ENCODE measurements at regions not wholly inside any gene's neighbourhood (a gene's known extent, or its start where the extent isn't known, plus 50 kb on each side); places are given as distances from the start of the nearest gene placed in this dataset.

GRCh38 chr1:4066860-4067599 is 167.0 kb upstream of the C1orf174 start:
- TF ChIP-seq EZH2 (IDR thresholded peaks at IDR 0.05; ENCODE audit: insufficient read depth, low read length) (no peak), CTCF (IDR thresholded peaks at IDR 0.05; ENCODE audit: insufficient read depth, low read depth, low read length) (no peak)
- Mint-ChIP-seq H3K4me1 (ENCODE audit: low read depth, unreplicated experiment) (no peaks in the 10 kb centered on the region), H3K27me3 (ENCODE audit: low read depth, unreplicated experiment) (peaks cover 3% of the 10 kb centered on the region), H3K27ac (ENCODE audit: unreplicated experiment) (no peak overlapping the region), H3K9me3 (ENCODE audit: unreplicated experiment) (no peaks in the 10 kb centered on the region), H3K36me3 (ENCODE audit: low read depth, unreplicated experiment) (no peaks in the 10 kb centered on the region), H3K4me3 (ENCODE audit: unreplicated experiment) (no peak overlapping the region)
- no peaks in the 10 kb centered on the region for H3K27me3 ChIP-seq (ENCODE audit: insufficient read depth, low read length)
- FAIRE-seq (no peak), DNase-seq (ENCODE audit: low read depth) (no peak)
- no peaks in the 10 kb centered on the region for H4K20me1 ChIP-seq (ENCODE audit: insufficient read depth, low read length)
- no peak overlapping the region for H3K4me2 ChIP-seq (ENCODE audit: low read length)
- H3K4me1 ChIP-seq (ENCODE audit: insufficient read depth, low read length), result no peaks in the 10 kb centered on the region
- H3K4me3 ChIP-seq (ENCODE audit: insufficient read depth, low read depth, low read length), result no peak overlapping the region
- H3K36me3 ChIP-seq (ENCODE audit: insufficient read depth, low read length), result no peaks in the 10 kb centered on the region
- no peak overlapping the region for H2AFZ ChIP-seq (ENCODE audit: low read depth, low read length)
- H3K9ac ChIP-seq (ENCODE audit: low read length), result no peak overlapping the region
- H3K79me2 ChIP-seq (ENCODE audit: insufficient read depth, low read length), result no peaks in the 10 kb centered on the region
- H3K27ac ChIP-seq (ENCODE audit: low read depth, low read length), result no peak overlapping the region
- peaks cover 6% of the 10 kb centered on the region for H3K9me3 ChIP-seq (ENCODE audit: insufficient read depth, low read depth, low read length)

- Histone ChIP-seq H3K9me3 (ENCODE audit: insufficient read depth, low read depth, low read length) (peaks cover 6% of the 10 kb centered on the region), H3K9ac (ENCODE audit: low read length) (no peak overlapping the region), H2AFZ (ENCODE audit: low read depth, low read length) (no peak overlapping the region), H4K20me1 (ENCODE audit: insufficient read depth, low read length) (no peaks in the 10 kb centered on the region), H3K27ac (ENCODE audit: low read depth, low read length) (no peak overlapping the region), H3K27me3 (ENCODE audit: insufficient read depth, low read length) (no peaks in the 10 kb centered on the region), H3K4me3 (ENCODE audit: insufficient read depth, low read depth, low read length) (no peak overlapping the region), H3K4me1 (ENCODE audit: insufficient read depth, low read length) (no peaks in the 10 kb centered on the region), H3K79me2 (ENCODE audit: insufficient read depth, low read length) (no peaks in the 10 kb centered on the region), H3K4me2 (ENCODE audit: low read length) (no peak overlapping the region), H3K36me3 (ENCODE audit: insufficient read depth, low read length) (no peaks in the 10 kb centered on the region)
- TF ChIP-seq EZH2 (IDR thresholded peaks at IDR 0.05; ENCODE audit: insufficient read depth, low read length) (no peak), CTCF (IDR thresholded peaks at IDR 0.05; ENCODE audit: insufficient read depth, low read depth, low read length) (no peak)
- Mint-ChIP-seq H3K27ac (ENCODE audit: unreplicated experiment) (no peak overlapping the region), H3K9me3 (ENCODE audit: unreplicated experiment) (no peaks in the 10 kb centered on the region), H3K27me3 (ENCODE audit: low read depth, unreplicated experiment) (peaks cover 4% of the 10 kb centered on the region), H3K4me3 (ENCODE audit: unreplicated experiment) (no peak overlapping the region), H3K4me1 (ENCODE audit: low read depth, unreplicated experiment) (no peaks in the 10 kb centered on the region), H3K36me3 (ENCODE audit: low read depth, unreplicated experiment) (no peaks in the 10 kb centered on the region)
- FAIRE-seq (no peak), DNase-seq (ENCODE audit: low read depth) (no peak)
Observed at GRCh38 chr1:4068076-4068475, 168.0 kb upstream of the C1orf174 start.

- Histone ChIP-seq H3K27me3 (ENCODE audit: insufficient read depth, low read length) (no peaks in the 10 kb centered on the region), H4K20me1 (ENCODE audit: insufficient read depth, low read length) (no peaks in the 10 kb centered on the region), H3K79me2 (ENCODE audit: insufficient read depth, low read length) (no peaks in the 10 kb centered on the region), H3K4me1 (ENCODE audit: insufficient read depth, low read length) (no peaks in the 10 kb centered on the region), H2AFZ (ENCODE audit: low read depth, low read length) (no peak overlapping the region), H3K36me3 (ENCODE audit: insufficient read depth, low read length) (no peaks in the 10 kb centered on the region), H3K4me2 (ENCODE audit: low read length) (no peak overlapping the region), H3K4me3 (ENCODE audit: insufficient read depth, low read depth, low read length) (no peak overlapping the region), H3K9ac (ENCODE audit: low read length) (no peak overlapping the region), H3K9me3 (ENCODE audit: insufficient read depth, low read depth, low read length) (peaks cover 6% of the 10 kb centered on the region), H3K27ac (ENCODE audit: low read depth, low read length) (no peak overlapping the region)
- Mint-ChIP-seq H3K4me1 (ENCODE audit: low read depth, unreplicated experiment) (no peaks in the 10 kb centered on the region), H3K4me3 (ENCODE audit: unreplicated experiment) (no peak overlapping the region), H3K27ac (ENCODE audit: unreplicated experiment) (no peak overlapping the region), H3K36me3 (ENCODE audit: low read depth, unreplicated experiment) (no peaks in the 10 kb centered on the region), H3K9me3 (ENCODE audit: unreplicated experiment) (no peaks in the 10 kb centered on the region), H3K27me3 (ENCODE audit: low read depth, unreplicated experiment) (peaks cover 10% of the 10 kb centered on the region)
- TF ChIP-seq CTCF (IDR thresholded peaks at IDR 0.05; ENCODE audit: insufficient read depth, low read depth, low read length), result no peak
- TF ChIP-seq EZH2 (IDR thresholded peaks at IDR 0.05; ENCODE audit: insufficient read depth, low read length), result no peak
- no peak for DNase-seq (ENCODE audit: low read depth)
- no peak for FAIRE-seq
Observed at GRCh38 chr1:4071653-4072052, 171.6 kb upstream of the C1orf174 start.
